RWPE1 (cell line): ENCODE measurements at regions not wholly inside any gene's neighbourhood (a gene's known extent, or its start where the extent isn't known, plus 50 kb on each side); places are given as distances from the start of the nearest gene placed in this dataset.
A peak's percentile ranks its signal among the peaks of the same experiment; 100 is the strongest.
"Not testable (repeated sequence)": the region's sequence is repeated elsewhere in the genome, so short reads cannot be mapped to it uniquely, and the experiment has no call there.

Source experiments
- CTCF ChIA-PET: fragments of 350-600 bp; sonication (Branson Sonifier 250); formaldehyde crosslinking; extraction: SDS; loops from one replicate; lab custom pipeline; 2021; lab: Yijun Ruan, JAX
- POLR2A ChIA-PET: fragments of 400-600 bp; formaldehyde crosslinking; extraction: SDS; loops from one replicate; lab custom pipeline; 2020; ENCODE audit warnings: antibody characterized with exemption; ENCODE audit not compliant: low non-redundant PET; lab: Yijun Ruan, JAX
- DNase-seq: peaks from one replicate; pipeline ENCODE4 v3.0.0; 2012; ENCODE audit warnings: low spot score
- H3K27ac ChIP-seq: fragments of 450-650 bp; 2 replicates; pipeline ENCODE4 v1.5.1; 2017
- CTCF ChIP-seq: fragments of 450-650 bp; conservative IDR thresholded peaks from 2 replicates; pipeline ENCODE4 v1.5.1; 2017; ENCODE audit warnings: low read depth, mild to moderate bottlenecking

- no peak for TF ChIP-seq CTCF
- DNase-seq: no peak
- H3K27ac ChIP-seq: no peak overlapping the region
- ChIA-PET POLR2A (no interaction called here), CTCF (no interaction called here)
Observed at GRCh38 chr3:33941804-33942203, 143.4 kb downstream of the PDCD6IP start.

- CTCF ChIA-PET: interaction anchor here (0.7 kb wide), 1 partner anchor 28 kb away, joined by 5 read pairs; no protein-coding TSS in a partner anchor
- peak; percentile 30 for DNase-seq
- no peak for TF ChIP-seq CTCF
- POLR2A ChIA-PET: no interaction called here
- no peak overlapping the region for H3K27ac ChIP-seq
Observed at GRCh38 chr3:33942483-33943150, 144.2 kb downstream of the PDCD6IP start.

GRCh38 chr3:33943277-33943676, 144.8 kb downstream of the PDCD6IP start:
- no peak for TF ChIP-seq CTCF
- no peak for DNase-seq
- no peak overlapping the region for H3K27ac ChIP-seq
- POLR2A ChIA-PET: no interaction called here
- CTCF ChIA-PET: interaction anchor here (0.7 kb wide), 1 partner anchor 29 kb away, joined by 5 read pairs; no protein-coding TSS in a partner anchor

GRCh38 chr3:33946612-33947011, 148.2 kb downstream of the PDCD6IP start:
- CTCF ChIA-PET: not testable (repeated sequence)

GRCh38 chr3:33947272-33948195, 149.1 kb downstream of the PDCD6IP start:
- ChIA-PET POLR2A (interaction anchor here (0.6 kb wide), 1 partner anchor 45 kb away, joined by 4 read pairs; no protein-coding TSS in a partner anchor), CTCF (interaction anchor here (0.6 kb wide), 1 partner anchor 65 kb away, joined by 3 read pairs; no protein-coding TSS in a partner anchor)
- TF ChIP-seq CTCF: no peak
- DNase-seq: no peak
- H3K27ac ChIP-seq: no peak overlapping the region

More at GRCh38 chr3:33946612-33947011, 148.2 kb downstream of the PDCD6IP start:
- POLR2A ChIA-PET, H3K27ac ChIP-seq, DNase-seq: not testable (repeated sequence)

- no peak overlapping the region for H3K27ac ChIP-seq
- no peak for DNase-seq
- CTCF ChIA-PET: interaction anchor here (0.6 kb wide), 1 partner anchor 142 kb away, joined by 3 read pairs; no protein-coding TSS in a partner anchor
- no peak for TF ChIP-seq CTCF
- POLR2A ChIA-PET: no interaction called here
Observed at GRCh38 chr3:33949074-33949473, 150.6 kb downstream of the PDCD6IP start.
